HG02759 (cell line): ENCODE measurements at regions not wholly inside any gene's neighbourhood (a gene's known extent, or its start where the extent isn't known, plus 50 kb on each side); places are given as distances from the start of the nearest gene placed in this dataset.
"Not testable (repeated sequence)": the region's sequence is repeated elsewhere in the genome, so short reads cannot be mapped to it uniquely, and the experiment has no call there.

Source experiments
- ATAC-seq: cut with Tn5 transposase; IDR thresholded peaks from one replicate; pipeline ENCODE4 v1.9.1; 2021; ENCODE audit warnings: mild to moderate bottlenecking, moderate library complexity; ENCODE audit not compliant: unreplicated experiment

DNA sequence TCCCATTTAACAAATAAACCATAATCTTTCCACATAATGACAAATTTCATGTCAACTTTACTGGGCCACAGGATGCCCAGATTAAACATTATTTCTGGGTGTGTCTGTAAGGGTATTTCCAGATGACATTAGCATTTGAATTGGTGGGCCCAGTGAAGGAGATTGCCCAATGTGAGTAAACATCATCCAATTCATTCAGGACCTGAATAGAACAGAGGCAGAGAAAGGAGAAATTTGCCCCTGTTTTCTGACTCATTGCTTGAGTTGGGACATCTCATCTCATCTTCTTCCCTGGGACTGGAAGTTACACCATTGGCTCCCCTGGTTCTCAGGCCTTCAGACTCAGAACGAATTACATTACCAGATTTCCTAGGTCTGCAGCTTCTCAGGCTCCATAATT, 142.9 kb downstream of the TPBG start:
- no peak for ATAC-seq

- ATAC-seq = no peak
These were observed 143.5 kb downstream of the TPBG start for GRCh38 chr6:82507112-82507511.

GRCh38 chr6:82511546-82511945, 147.9 kb downstream of the TPBG start:
- no peak for ATAC-seq

- ATAC-seq = not testable (repeated sequence)
These were observed 154.3 kb downstream of the TPBG start for GRCh38 chr6:82517896-82518295.

DNA sequence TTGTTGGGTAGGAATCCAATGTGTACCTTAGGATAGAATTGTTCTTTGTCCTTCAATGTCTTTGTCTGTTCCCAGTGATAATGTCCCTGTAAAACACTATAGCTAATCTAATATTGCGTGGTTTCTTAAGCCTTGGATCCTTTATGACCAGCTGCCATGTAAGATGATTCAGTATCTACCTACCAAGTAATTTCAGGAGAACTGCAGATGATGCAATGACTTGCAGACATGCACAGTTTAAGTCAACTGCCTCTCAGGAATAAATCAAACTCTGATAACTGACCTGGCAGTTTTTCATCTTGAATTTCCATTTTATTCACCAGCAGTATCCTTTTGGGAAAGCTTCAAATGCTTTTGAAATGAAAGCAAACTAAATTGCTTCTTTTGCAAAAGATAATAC, 157.8 kb downstream of the TPBG start:
- ATAC-seq = no peak

DNA sequence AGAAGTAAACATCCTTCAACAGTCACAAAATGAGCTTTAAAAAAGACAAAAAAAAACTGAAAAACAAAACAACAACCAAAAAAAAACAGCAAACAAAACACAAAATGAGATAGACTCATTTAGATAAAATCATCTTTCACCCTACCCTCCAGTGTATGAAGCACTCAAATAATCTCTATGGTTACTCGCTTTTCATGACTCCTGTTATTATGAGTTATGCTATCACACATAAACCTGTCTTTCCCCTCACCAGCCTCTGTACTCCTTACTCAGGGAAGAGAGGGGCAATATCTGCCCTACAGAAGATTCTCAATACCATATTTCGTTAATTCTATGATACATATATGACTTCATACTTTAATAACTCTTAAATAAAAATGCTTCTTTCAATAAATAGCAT, 158.2 kb downstream of the TPBG start:
- no peak for ATAC-seq

DNA sequence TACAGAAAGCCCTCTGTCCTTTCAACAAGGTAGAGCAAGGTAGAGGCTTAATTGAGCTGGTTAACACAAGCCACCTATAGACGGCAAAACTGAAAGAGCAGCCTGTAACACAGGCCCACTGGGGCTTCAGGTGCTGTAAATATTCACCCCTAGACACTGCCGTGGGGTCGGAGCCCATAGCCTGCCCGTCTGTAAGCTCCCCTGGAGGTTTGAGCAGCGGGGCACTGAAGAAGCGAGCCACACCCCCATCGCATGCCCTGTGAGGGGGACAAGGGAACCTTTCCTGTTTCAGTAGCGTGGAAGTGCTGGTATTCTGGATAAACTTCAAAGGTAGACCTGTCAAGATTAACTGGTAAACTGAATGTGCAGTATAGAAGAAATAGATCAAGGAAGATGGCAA, 160.4 kb downstream of the TPBG start:
- ATAC-seq = no peak

- no peak for ATAC-seq
These were observed 162.3 kb downstream of the TPBG start for GRCh38 chr6:82525775-82526495.

- not testable (repeated sequence) for ATAC-seq
These were observed 166.4 kb downstream of the TPBG start for GRCh38 chr6:82529960-82530460.

DNA sequence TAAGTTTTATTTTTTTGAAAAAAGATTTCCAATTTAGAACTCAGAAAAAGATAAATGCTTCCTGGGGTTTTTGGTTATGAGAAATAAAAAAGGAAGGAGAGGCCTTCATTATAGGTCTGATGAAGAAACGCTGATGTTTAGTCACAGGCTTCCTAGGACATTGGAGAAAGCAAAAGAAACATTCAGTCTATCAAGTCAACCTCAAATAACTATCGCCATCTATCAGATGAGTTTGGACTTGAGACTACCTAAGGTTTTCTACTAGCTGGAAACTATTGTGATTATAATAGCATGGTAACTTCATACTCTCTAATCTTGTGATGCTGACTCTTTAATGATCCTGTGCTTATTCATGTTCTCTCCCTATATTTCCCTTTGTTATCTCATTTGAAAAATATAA, 171.3 kb downstream of the TPBG start:
- ATAC-seq = no peak

- ATAC-seq = not testable (repeated sequence)
These were observed 185.9 kb downstream of the TPBG start for GRCh38 chr6:82549480-82549879.

- not testable (repeated sequence) for ATAC-seq
These were observed 187.7 kb downstream of the TPBG start for GRCh38 chr6:82551311-82551710.

DNA sequence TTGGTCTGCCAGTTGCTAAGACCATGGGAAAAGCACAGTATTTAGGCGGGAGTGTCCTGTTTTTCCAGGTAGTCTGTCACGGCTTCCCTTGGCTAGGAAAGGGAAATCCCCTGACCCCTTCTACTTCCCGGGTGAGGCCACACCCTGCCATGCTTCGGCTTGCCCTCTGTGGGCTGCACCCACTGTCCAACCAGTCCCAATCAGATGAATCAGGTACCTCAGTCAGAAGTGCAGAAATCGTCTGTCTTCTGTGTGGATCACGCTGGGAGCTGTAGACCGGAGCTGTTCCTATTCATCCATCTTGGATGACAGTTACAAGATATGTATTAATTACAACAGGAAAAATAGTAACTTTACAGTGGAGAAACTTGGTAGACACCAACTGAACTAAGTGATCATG, 188.2 kb downstream of the TPBG start:
- no peak for ATAC-seq

DNA sequence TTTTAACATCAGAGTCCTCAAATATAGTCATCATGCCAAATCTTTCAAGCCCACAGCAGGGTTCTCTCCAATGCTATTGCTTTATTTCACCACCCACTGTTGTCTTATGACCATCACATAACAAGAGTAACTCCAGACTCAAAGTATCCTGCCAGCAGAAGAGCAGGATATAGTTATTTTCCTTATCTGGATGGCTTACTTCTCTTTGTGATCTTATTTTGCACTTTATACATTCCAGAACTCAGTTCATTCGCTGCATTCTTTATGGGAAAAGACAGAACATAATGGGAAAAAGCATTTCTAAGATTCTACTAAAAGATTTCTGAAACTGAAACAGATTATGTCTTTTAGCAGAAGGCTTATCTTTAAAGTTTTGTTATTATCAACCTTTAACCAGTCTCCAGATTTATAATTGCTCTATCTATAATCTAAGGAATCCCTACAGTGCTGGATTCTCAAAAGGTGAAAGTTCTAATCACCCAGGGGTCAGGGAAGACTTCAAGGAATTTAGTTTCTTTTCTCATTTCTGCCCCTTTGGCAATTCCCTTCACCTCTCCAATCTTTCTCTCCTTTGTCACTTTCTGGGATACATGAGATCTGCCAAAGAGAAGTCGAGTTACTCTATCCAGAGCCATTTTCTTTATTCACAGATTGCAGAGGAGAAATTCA, 190.4 kb downstream of the TPBG start:
- no peak for ATAC-seq

DNA sequence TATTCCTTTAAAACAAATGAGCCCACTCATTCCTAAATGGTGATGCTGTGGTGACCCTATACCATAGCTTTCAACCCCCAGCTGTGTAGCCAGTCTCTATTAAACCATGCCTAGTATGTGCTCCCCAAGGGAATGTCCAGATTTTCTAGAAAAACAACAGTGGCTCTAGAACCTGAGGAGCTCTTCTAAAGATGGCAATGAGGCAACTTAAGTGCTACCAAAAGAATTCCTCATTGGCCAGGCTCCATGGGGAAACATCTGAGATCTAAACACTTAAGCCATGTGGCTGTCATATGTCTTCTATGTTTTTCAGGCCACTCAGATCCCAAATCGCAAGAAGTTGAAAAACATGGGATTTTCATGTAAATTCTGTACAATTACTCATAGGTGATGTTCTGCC, 191.0 kb downstream of the TPBG start:
- ATAC-seq = no peak

GRCh38 chr6:82555801-82556200, 192.2 kb downstream of the TPBG start:
- no peak for ATAC-seq

DNA sequence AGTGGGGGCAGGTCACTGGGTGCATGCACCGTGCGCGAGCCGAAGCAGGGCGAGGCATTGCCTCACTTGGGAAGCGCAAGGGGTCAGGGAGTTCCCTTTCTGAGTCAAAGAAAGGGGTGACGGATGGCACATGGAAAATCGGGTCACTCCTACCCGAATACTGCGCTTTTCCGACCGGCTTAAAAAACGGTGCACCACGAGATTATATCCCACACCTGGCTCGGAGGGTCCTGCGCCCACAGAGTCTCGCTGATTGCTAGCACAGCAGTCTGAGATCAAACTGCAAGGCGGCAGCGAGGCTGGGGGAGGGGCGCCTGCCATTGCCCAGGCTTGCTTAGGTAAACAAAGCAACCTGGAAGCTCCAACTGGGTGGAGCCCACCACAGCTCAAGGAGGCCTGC, 194.9 kb downstream of the TPBG start:
- ATAC-seq = not testable (repeated sequence)

- no peak for ATAC-seq
These were observed 204.0 kb downstream of the TPBG start for GRCh38 chr6:82567621-82568020.

GRCh38 chr6:82568290-82568993, 204.8 kb downstream of the TPBG start:
- peak; percentile 99 for ATAC-seq

- ATAC-seq = no peak
These were observed 205.4 kb downstream of the TPBG start for GRCh38 chr6:82569022-82569421.

GRCh38 chr6:82570083-82570482, 206.5 kb downstream of the TPBG start:
- no peak for ATAC-seq

GRCh38 chr6:82571455-82571854, 207.8 kb downstream of the TPBG start:
- ATAC-seq = no peak
